GM12864 (cell line): ENCODE measurements at regions not wholly inside any gene's neighbourhood (a gene's known extent, or its start where the extent isn't known, plus 50 kb on each side); places are given as distances from the start of the nearest gene placed in this dataset.

Source experiments
- DNase-seq: peaks from one replicate; pipeline ENCODE4 v3.0.0-alpha.2; 2011; ENCODE audit warnings: low read depth
- H3K4me3 ChIP-seq: 2 replicates; pipeline ENCODE4 v1.5.1; 2011; ENCODE audit warnings: mild to moderate bottlenecking, low read depth, low read length, control low read depth
- TF ChIP-seq, protein P1 (sequence below): IDR thresholded peaks from 2 replicates; pipeline ENCODE4 v1.5.1; 2011; ENCODE audit warnings: low read depth, mild to moderate bottlenecking, moderate library complexity, low read length, control low read depth, inconsistent platforms; ENCODE audit errors: missing control alignments

DNA sequence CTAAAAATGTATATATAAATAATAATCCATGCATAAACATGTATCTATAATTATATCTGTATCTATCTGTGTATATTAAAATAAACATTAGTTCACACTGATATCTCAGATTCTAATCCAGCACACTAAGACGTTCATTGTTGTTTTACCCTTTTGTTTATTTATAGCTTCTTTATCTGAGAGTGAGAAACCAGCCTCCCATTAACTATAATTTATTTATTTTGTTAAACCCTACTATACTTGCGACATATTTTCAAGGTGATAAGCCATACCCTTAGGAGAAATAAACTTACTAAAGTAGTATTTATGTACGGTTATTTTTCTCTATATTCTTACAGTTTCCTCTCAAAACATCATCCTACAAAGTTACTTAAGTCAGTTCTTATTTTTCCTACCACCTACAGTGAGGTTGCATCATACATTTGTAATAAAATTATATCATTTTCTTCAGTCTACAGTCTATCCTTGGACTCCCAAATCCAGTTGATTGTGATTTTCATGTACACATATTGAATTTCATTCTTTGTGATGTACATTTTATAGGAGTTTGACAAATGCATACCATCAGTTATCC, 726.4 kb upstream of the FAM174A start:
- H3K4me3 ChIP-seq: no peak overlapping the region
- DNase-seq: no peak
- TF ChIP-seq, protein P1, sequence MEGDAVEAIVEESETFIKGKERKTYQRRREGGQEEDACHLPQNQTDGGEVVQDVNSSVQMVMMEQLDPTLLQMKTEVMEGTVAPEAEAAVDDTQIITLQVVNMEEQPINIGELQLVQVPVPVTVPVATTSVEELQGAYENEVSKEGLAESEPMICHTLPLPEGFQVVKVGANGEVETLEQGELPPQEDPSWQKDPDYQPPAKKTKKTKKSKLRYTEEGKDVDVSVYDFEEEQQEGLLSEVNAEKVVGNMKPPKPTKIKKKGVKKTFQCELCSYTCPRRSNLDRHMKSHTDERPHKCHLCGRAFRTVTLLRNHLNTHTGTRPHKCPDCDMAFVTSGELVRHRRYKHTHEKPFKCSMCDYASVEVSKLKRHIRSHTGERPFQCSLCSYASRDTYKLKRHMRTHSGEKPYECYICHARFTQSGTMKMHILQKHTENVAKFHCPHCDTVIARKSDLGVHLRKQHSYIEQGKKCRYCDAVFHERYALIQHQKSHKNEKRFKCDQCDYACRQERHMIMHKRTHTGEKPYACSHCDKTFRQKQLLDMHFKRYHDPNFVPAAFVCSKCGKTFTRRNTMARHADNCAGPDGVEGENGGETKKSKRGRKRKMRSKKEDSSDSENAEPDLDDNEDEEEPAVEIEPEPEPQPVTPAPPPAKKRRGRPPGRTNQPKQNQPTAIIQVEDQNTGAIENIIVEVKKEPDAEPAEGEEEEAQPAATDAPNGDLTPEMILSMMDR: no peak

DNA sequence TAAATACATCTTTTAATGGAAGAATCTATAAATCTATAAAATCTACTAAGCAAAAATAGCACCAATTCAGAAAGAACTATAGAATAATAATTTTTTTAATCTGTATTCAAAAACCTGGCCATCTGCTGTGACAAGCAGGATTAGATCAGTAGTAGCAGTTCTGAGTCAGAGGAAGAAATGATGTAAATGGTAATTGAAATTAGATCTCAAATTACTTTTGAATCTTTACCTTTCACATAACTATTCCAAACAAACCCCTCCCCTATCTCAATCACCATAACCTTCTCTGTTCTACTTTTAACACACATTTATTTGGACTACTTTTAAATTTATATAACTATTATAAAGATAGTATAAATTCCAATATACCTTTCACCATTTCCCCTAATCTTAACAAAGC, 727.8 kb upstream of the FAM174A start:
- H3K4me3 ChIP-seq: no peak overlapping the region
- DNase-seq: no peak
- TF ChIP-seq, protein P1: no peak

DNA sequence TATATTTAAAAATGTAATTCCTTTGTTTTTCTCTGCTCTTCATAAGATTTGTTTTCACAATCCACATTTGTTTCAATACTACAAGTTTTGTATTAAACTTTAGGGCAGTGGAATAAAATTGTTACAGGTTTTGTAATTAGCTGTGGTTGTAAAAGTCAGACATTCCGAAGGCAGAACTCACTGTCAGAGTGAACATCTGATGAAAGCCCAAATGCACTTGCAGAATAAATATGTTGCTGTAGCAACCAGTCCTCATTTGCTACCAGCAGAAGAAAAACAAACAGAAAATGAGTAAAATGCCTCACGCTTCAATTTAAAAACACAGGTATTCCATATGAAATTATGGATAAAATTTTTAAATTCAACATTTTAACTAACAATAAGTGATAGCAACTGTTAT, 740.1 kb upstream of the FAM174A start:
- TF ChIP-seq, protein P1: no peak
- H3K4me3 ChIP-seq: no peak overlapping the region
- no peak for DNase-seq

DNA sequence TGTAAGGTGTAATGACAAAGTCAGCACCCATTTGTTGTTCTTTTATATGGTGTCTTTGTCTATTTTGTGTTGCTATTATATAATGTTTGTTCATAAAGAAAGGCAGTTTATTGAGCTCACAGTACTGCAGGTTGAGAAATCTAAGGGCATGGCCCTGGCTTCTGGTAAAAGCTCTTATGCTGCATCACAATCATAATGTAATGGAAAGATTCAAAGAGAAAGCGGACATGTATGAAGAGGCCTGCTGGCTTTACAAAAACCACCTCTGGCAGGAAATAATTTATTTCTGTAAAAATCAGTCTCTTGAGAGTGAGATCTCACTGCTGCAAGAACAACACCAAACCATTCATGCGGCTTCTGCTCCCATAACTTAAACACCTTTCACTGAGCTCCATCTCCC, 746.7 kb upstream of the FAM174A start:
- TF ChIP-seq, protein P1: no peak
- no peak overlapping the region for H3K4me3 ChIP-seq
- no peak for DNase-seq

DNA sequence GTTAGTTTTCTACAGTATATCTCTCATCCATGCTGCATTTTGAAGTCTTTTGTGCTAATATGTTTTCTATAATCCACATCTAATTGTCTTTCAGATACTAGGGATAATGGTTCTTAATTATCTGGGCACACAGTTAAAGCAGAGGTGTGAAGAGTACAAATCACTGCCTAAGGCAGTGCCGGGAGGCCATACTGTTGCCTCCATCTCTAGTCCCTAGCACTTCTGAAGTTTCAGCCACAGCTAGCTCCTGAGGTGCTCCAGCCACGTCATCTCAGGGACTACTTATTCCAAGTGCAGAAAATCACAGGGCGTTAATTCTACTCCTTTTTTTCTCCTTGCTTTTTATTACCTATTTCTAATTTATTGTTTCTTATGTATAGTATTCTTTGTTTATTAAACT, 760.0 kb upstream of the FAM174A start:
- no peak overlapping the region for H3K4me3 ChIP-seq
- TF ChIP-seq, protein P1: no peak
- no peak for DNase-seq

DNA sequence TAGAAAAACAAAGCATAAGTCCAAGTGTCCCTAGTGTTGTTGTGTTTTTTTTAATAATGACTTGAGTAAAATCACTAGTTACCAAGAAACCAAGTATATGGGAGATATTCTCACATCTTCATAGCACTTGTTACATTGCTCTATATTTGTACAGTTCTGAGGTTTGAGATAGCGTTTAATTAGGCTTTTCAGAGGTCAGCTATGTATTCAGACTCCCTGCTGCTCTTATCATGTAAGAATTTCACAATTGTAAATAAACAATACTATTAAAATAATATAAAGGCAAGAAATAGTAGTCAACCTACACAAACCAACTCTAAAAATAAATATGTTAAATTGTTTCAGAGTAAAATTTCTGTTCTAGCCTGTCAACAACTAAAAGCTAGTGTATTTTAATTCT, 761.9 kb upstream of the FAM174A start:
- TF ChIP-seq, protein P1: no peak
- DNase-seq: no peak
- H3K4me3 ChIP-seq: no peak overlapping the region

DNA sequence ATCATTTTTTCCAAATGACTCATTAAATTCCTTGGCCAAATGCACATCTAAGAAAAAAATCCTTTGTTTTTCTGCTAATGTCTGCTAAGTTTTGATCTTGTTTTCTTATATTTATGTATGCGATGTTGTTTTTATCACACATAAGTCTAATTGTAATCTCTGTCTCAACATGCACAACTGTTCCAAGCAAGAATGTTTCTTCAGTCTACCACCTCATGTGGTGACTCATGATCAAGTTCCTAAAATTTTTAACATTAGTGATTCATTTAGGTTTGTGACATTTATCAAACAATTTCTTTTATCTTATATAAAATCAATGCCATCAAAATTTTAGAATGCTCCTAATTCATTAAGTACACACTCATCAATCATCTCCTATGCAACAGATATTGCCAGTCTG, 763.9 kb upstream of the FAM174A start:
- TF ChIP-seq, protein P1: no peak
- no peak for DNase-seq
- H3K4me3 ChIP-seq: no peak overlapping the region
